OCI-LY1 (cell line): ENCODE measurements at regions not wholly inside any gene's neighbourhood (a gene's known extent, or its start where the extent isn't known, plus 50 kb on each side); places are given as distances from the start of the nearest gene placed in this dataset.

Source experiments
- H2AFZ ChIP-seq: fragments of 200-600 bp; sonication (generic), shearing (Covaris generic); 2 replicates; pipeline ENCODE4 v1.6.0; 2014; ENCODE audit warnings: antibody characterized with exemption, mild to moderate bottlenecking, low read length
- H3F3A ChIP-seq: fragments of 200-600 bp; sonication (generic), shearing (Covaris generic); 2 replicates; pipeline ENCODE4 v1.6.0; 2014; ENCODE audit warnings: mild to moderate bottlenecking, antibody characterized with exemption, low read length, moderate library complexity; ENCODE audit not compliant: insufficient read depth
- H3K27ac ChIP-seq: fragments of 200-600 bp; sonication (generic); 2 replicates; pipeline ENCODE4 v1.5.1; 2014; ENCODE audit warnings: low read length, mixed run types, mild to moderate bottlenecking, low read depth; ENCODE audit not compliant: poor library complexity, severe bottlenecking
- H3K27me3 ChIP-seq: fragments of 200-600 bp; sonication (generic); 2 replicates; pipeline ENCODE4 v1.6.0; 2014; ENCODE audit warnings: antibody characterized with exemption, mild to moderate bottlenecking, low read length, moderate library complexity; ENCODE audit not compliant: insufficient read depth
- H3K36me3 ChIP-seq: fragments of 200-600 bp; sonication (generic); 2 replicates; pipeline ENCODE4 v1.6.1; 2014; ENCODE audit warnings: mild to moderate bottlenecking, antibody characterized with exemption, low read length, moderate library complexity, mixed read lengths; ENCODE audit not compliant: insufficient read depth
- H3K4me1 ChIP-seq: fragments of 200-600 bp; sonication (generic); 2 replicates; pipeline ENCODE4 v1.5.1; 2014; ENCODE audit warnings: mild to moderate bottlenecking, low read length, moderate library complexity; ENCODE audit not compliant: insufficient read depth, severe bottlenecking
- H3K4me2 ChIP-seq: fragments of 200-600 bp; sonication (generic), shearing (Covaris generic); 2 replicates; pipeline ENCODE4 v1.6.1; 2014; ENCODE audit warnings: low read length
- H3K4me3 ChIP-seq: fragments of 200-600 bp; sonication (generic); 2 replicates; pipeline ENCODE4 v1.5.1; 2014; ENCODE audit warnings: low read length, low read depth, mild to moderate bottlenecking, mixed read lengths; ENCODE audit not compliant: poor library complexity, severe bottlenecking
- H3K79me2 ChIP-seq: fragments of 200-600 bp; shearing (Covaris generic); 2 replicates; pipeline ENCODE4 v1.6.1; 2016; ENCODE audit warnings: mixed run types, low read length, mixed read lengths; ENCODE audit not compliant: insufficient read depth
- H3K9ac ChIP-seq: fragments of 200-600 bp; sonication (generic), shearing (Covaris generic); 2 replicates; pipeline ENCODE4 v1.6.1; 2014; ENCODE audit warnings: mild to moderate bottlenecking, low read length, mixed read lengths
- H3K9me2 ChIP-seq: fragments of 200-600 bp; sonication (generic), shearing (Covaris generic); 2 replicates; pipeline ENCODE4 v1.6.1; 2014; ENCODE audit warnings: low read depth, mild to moderate bottlenecking, low read length, mixed read lengths
- H3K9me3 ChIP-seq: fragments of 200-600 bp; shearing (Covaris generic); 2 replicates; pipeline ENCODE4 v1.6.1; 2014; ENCODE audit warnings: low read length, mixed read lengths
- H4K20me1 ChIP-seq: fragments of 200-600 bp; sonication (generic), shearing (Covaris generic); 2 replicates; pipeline ENCODE4 v1.6.0; 2016; ENCODE audit warnings: mild to moderate bottlenecking, low read length; ENCODE audit not compliant: insufficient read depth
- EZH2 ChIP-seq: fragments of 200-600 bp; sonication (generic), shearing (Covaris generic); IDR thresholded peaks from 2 replicates; pipeline ENCODE4 v1.8.0; 2017; ENCODE audit warnings: borderline replicate concordance, mixed run types, mild to moderate bottlenecking, antibody characterized with exemption, low read length, moderate library complexity, mixed read lengths
- TF ChIP-seq, protein P1 (sequence below): fragments of 200-600 bp; sonication (generic), shearing (Covaris generic); IDR thresholded peaks from 2 replicates; pipeline ENCODE4 v1.5.1; 2017; ENCODE audit warnings: mild to moderate bottlenecking, antibody characterized with exemption, low read length, moderate library complexity, mixed read lengths

DNA sequence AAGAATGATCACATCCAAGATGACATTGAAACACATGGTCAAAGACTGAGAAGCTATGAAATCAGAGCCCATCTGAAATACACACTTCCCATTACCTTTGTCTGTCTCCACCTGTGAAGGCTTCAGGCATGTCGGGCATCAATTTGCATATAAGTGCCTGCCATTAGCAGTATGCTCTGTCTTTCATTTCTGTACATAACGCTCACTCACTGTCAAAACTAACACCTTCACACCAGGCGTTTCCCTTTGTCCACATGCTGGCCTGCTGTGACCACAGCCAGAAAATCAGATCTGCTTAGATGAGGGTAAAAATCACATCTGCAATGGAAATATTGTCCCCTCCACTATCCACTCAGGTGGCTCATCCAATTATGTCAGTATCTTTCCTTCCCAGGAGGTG is 524.8 kb downstream of the TOX3 start:
- no peaks in the 10 kb centered on the region for H3K9me2 ChIP-seq
- no peaks in the 10 kb centered on the region for H3K4me1 ChIP-seq
- TF ChIP-seq, protein P1, sequence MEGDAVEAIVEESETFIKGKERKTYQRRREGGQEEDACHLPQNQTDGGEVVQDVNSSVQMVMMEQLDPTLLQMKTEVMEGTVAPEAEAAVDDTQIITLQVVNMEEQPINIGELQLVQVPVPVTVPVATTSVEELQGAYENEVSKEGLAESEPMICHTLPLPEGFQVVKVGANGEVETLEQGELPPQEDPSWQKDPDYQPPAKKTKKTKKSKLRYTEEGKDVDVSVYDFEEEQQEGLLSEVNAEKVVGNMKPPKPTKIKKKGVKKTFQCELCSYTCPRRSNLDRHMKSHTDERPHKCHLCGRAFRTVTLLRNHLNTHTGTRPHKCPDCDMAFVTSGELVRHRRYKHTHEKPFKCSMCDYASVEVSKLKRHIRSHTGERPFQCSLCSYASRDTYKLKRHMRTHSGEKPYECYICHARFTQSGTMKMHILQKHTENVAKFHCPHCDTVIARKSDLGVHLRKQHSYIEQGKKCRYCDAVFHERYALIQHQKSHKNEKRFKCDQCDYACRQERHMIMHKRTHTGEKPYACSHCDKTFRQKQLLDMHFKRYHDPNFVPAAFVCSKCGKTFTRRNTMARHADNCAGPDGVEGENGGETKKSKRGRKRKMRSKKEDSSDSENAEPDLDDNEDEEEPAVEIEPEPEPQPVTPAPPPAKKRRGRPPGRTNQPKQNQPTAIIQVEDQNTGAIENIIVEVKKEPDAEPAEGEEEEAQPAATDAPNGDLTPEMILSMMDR: no peak
- no peak for TF ChIP-seq EZH2
- H3K79me2 ChIP-seq: no peaks in the 10 kb centered on the region
- H2AFZ ChIP-seq: no peak overlapping the region
- no peaks in the 10 kb centered on the region for H3F3A ChIP-seq
- no peaks in the 10 kb centered on the region for H3K36me3 ChIP-seq
- no peaks in the 10 kb centered on the region for H3K9me3 ChIP-seq
- no peak overlapping the region for H3K4me3 ChIP-seq
- H3K9ac ChIP-seq: no peak overlapping the region
- no peak overlapping the region for H3K4me2 ChIP-seq
- H4K20me1 ChIP-seq: no peaks in the 10 kb centered on the region
- H3K27ac ChIP-seq: no peak overlapping the region
- H3K27me3 ChIP-seq: no peaks in the 10 kb centered on the region

DNA sequence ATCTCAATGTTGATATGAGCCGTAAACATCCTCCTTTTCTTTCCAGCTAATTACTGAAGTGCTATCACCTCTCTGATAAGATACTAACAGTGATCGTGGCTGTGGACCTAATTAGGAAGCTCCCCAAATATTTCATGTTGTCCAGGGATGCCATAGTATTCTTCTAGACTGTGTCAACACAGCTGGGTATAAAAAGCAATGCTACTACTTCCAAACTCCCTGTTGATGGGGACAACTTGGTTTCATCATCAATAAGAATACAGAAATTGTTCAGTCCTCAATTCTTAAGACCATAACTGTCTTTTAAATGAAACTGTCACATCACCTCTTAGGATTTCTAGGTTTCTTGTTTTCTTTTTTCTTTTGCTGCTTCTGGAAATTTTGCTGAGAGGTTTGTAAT is 530.6 kb downstream of the TOX3 start:
- no peak overlapping the region for H3K4me3 ChIP-seq
- H3K4me2 ChIP-seq: no peak overlapping the region
- no peak overlapping the region for H2AFZ ChIP-seq
- no peaks in the 10 kb centered on the region for H3K9me3 ChIP-seq
- no peaks in the 10 kb centered on the region for H3K36me3 ChIP-seq
- H3K9me2 ChIP-seq: no peaks in the 10 kb centered on the region
- no peak overlapping the region for H3K9ac ChIP-seq
- TF ChIP-seq, protein P1: no peak
- TF ChIP-seq EZH2: no peak
- H3F3A ChIP-seq: no peaks in the 10 kb centered on the region
- no peaks in the 10 kb centered on the region for H4K20me1 ChIP-seq
- H3K27me3 ChIP-seq: no peaks in the 10 kb centered on the region
- H3K79me2 ChIP-seq: no peaks in the 10 kb centered on the region
- no peak overlapping the region for H3K27ac ChIP-seq
- no peaks in the 10 kb centered on the region for H3K4me1 ChIP-seq

DNA sequence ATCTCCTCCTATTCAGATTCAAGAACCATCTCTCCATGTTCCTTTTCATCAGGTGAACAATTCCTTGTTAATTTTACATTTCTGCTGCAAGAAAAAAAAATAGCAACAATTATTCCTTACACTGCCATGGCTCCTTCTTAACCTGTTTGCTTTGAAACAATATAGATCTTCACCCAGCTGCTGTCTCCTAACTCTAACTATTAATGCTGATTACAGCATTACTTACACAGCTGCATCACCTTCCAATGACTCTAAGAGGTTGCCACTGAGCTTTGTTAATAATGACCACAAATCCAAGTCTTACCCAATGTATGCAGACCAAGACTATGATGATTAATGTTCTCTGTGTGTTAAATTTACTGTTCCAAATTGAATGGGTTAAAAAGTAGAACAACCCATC is 541.4 kb downstream of the TOX3 start:
- no peak overlapping the region for H2AFZ ChIP-seq
- H3K27me3 ChIP-seq: no peaks in the 10 kb centered on the region
- no peaks in the 10 kb centered on the region for H3F3A ChIP-seq
- no peaks in the 10 kb centered on the region for H4K20me1 ChIP-seq
- H3K4me1 ChIP-seq: no peaks in the 10 kb centered on the region
- H3K4me2 ChIP-seq: no peak overlapping the region
- TF ChIP-seq, protein P1: no peak
- no peak for TF ChIP-seq EZH2
- no peak overlapping the region for H3K9ac ChIP-seq
- H3K27ac ChIP-seq: no peak overlapping the region
- H3K79me2 ChIP-seq: no peaks in the 10 kb centered on the region
- H3K4me3 ChIP-seq: no peak overlapping the region
- no peaks in the 10 kb centered on the region for H3K9me2 ChIP-seq
- H3K36me3 ChIP-seq: no peaks in the 10 kb centered on the region
- H3K9me3 ChIP-seq: no peaks in the 10 kb centered on the region
